ENCODE measurements at regions not wholly inside any gene's neighbourhood (a gene's known extent, or its start where the extent isn't known, plus 50 kb on each side); places are given as distances from the start of the nearest gene placed in this dataset.

DNA sequence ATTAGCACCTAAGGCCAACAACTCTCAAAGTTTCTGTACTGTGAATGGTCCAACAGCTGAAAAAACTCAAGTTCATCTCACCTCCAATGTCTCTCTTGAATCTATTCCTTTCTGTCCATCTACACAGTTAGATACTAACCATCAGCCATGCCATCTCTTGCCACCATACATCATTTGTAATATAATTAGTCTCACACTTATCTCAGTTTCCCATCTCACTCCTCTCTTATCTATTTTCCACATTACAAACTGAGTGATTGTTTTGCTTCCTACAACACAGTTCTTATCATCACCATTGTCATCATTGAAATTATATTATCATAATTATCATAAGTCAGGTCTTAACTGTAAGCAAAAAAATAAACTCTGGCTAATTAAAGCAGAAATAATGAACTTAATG is 393.9 kb downstream of the PRELID2 start:
- TF ChIP-seq, protein P1, sequence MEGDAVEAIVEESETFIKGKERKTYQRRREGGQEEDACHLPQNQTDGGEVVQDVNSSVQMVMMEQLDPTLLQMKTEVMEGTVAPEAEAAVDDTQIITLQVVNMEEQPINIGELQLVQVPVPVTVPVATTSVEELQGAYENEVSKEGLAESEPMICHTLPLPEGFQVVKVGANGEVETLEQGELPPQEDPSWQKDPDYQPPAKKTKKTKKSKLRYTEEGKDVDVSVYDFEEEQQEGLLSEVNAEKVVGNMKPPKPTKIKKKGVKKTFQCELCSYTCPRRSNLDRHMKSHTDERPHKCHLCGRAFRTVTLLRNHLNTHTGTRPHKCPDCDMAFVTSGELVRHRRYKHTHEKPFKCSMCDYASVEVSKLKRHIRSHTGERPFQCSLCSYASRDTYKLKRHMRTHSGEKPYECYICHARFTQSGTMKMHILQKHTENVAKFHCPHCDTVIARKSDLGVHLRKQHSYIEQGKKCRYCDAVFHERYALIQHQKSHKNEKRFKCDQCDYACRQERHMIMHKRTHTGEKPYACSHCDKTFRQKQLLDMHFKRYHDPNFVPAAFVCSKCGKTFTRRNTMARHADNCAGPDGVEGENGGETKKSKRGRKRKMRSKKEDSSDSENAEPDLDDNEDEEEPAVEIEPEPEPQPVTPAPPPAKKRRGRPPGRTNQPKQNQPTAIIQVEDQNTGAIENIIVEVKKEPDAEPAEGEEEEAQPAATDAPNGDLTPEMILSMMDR (IDR thresholded peaks at IDR 0.05; ENCODE audit: low read depth, low read length): no peak
- Histone ChIP-seq H3K4me3 (ENCODE audit: low read depth, low read length) (no peak overlapping the region), H3K27me3 (ENCODE audit: insufficient read depth, low read depth, severe bottlenecking) (no peaks in the 10 kb centered on the region), H3K27ac (no peak overlapping the region), H3K36me3 (no peaks in the 10 kb centered on the region), H3K9me3 (ENCODE audit: severe bottlenecking) (no peaks in the 10 kb centered on the region)
- no peak for DNase-seq

DNA sequence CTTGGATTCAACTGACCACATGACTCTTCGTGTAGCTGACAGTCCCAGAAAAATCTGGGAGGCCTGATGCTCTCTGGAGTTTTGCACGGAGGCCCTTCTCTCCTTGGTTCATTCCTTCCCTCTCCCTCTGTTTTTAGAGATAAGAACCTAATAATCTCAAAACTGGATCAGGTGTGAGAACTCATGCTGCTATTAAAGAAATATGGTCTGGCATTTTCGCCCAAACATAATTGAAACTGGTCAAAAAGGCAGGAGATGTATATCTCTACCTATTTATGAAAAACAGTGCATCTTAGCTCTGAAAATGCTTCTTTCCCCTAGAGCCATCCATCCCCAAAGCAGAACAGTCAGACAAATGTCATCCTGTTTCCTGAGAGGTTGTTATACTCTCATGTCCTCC is 397.5 kb downstream of the PRELID2 start:
- TF ChIP-seq, protein P1 (IDR thresholded peaks at IDR 0.05; ENCODE audit: low read depth, low read length): no peak
- no peaks in the 10 kb centered on the region for H3K36me3 ChIP-seq
- H3K9me3 ChIP-seq (ENCODE audit: severe bottlenecking): no peaks in the 10 kb centered on the region
- H3K4me3 ChIP-seq (ENCODE audit: low read depth, low read length): no peak overlapping the region
- DNase-seq: no peak
- no peaks in the 10 kb centered on the region for H3K27me3 ChIP-seq (ENCODE audit: insufficient read depth, low read depth, severe bottlenecking)
- H3K27ac ChIP-seq: no peak overlapping the region

DNA sequence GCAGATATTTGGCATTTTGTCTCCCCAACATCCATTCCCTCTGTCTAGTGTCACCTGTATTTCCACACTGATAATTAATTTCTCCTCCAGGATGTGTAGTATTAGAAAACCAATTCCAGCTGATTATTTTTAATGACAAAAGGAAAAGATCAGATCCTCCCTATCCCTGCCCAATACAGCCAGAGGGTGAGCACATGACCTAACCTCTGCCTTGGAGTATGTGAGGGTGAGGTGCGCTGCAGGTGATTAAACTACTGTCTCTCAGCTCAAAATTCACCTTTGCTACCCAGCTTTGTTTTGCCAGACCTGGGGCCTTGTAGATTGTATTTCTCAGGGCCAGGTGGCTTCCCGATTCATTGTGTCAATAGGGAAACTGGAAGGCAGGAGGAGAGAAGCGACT is 402.1 kb downstream of the PRELID2 start:
- Histone ChIP-seq H3K4me3 (ENCODE audit: low read depth, low read length) (no peak overlapping the region), H3K9me3 (ENCODE audit: severe bottlenecking) (no peaks in the 10 kb centered on the region), H3K27me3 (ENCODE audit: insufficient read depth, low read depth, severe bottlenecking) (no peaks in the 10 kb centered on the region), H3K36me3 (no peaks in the 10 kb centered on the region), H3K27ac (no peak overlapping the region)
- TF ChIP-seq, protein P1 (IDR thresholded peaks at IDR 0.05; ENCODE audit: low read depth, low read length): no peak
- no peak for DNase-seq

DNA sequence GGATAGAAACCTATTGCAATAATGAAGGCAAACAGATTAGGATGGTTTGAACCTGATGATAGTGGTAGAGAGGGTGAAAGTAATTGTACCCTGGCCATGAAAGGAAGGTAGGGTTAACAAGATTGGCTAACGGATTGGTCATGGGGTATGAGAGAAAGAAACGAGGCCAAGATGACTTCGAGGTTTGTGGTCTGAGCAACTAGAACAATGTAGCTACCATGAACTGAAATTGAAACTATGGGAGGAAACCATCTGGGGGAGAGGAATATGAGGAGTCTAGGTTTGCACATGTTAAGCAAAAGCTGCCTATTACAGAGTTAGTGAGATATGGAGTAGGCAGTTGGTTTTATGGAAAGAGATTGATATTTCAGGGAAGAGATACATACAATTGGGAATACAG is 406.0 kb downstream of the PRELID2 start:
- no peak overlapping the region for H3K4me3 ChIP-seq (ENCODE audit: low read depth, low read length)
- DNase-seq: no peak
- H3K27ac ChIP-seq: no peak overlapping the region
- H3K27me3 ChIP-seq (ENCODE audit: insufficient read depth, low read depth, severe bottlenecking): no peaks in the 10 kb centered on the region
- TF ChIP-seq, protein P1 (IDR thresholded peaks at IDR 0.05; ENCODE audit: low read depth, low read length): no peak
- H3K9me3 ChIP-seq (ENCODE audit: severe bottlenecking): no peaks in the 10 kb centered on the region
- no peaks in the 10 kb centered on the region for H3K36me3 ChIP-seq

DNA sequence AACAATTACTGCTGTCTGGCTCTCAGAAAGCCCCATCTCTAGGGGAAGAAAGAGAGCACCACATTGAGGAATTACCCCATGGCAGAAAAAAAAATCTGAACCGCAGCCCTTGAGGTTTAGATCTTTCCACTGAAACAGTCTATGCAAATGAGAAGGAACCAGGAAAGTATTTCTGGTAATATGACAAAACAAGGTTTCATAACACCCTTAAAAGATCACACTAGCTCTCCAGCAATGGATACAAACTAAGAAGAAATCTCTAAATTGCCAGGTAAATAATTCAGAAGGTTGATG is 427.1 kb downstream of the PRELID2 start:
- H3K36me3 ChIP-seq: no peaks in the 10 kb centered on the region
- TF ChIP-seq, protein P1 (IDR thresholded peaks at IDR 0.05; ENCODE audit: low read depth, low read length): no peak
- no peaks in the 10 kb centered on the region for H3K27me3 ChIP-seq (ENCODE audit: insufficient read depth, low read depth, severe bottlenecking)
- H3K9me3 ChIP-seq (ENCODE audit: severe bottlenecking): no peaks in the 10 kb centered on the region
- no peak overlapping the region for H3K27ac ChIP-seq
- no peak overlapping the region for H3K4me3 ChIP-seq (ENCODE audit: low read depth, low read length)
- no peak for DNase-seq

DNA sequence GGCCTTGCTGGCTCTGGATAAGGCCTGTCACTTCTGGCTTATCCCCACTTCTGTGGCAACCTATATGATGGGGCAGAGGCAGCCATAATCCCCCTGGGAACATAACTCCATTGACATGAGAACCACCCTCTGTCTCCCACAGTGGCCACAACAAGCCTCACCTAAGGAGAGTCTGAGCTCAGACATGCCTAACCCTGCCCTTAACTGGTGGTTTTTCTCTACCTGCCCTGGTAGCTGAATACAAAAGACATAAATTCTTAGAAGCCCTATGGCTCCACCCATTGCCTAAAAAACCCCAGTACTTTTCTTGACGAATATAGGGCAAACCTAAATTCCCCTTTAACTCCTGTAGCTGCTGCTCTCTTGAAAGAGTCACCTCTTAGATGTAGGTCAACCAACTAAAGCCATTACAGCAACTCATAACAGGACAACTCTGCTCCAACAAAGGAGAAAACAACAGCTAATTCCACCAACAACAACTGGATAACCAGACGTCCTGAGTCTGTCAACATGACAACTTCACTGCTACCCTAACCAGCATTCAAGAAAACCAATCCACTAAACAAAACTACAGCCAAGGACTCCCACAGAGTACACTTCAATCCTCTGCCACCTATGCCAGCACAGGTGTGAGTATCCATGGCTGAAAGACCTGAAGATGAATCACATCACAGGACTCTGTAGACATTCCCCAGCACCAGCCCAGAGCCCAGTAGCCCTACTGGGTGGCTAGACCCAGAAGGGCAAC is 427.7 kb downstream of the PRELID2 start:
- no peaks in the 10 kb centered on the region for H3K9me3 ChIP-seq (ENCODE audit: severe bottlenecking)
- TF ChIP-seq, protein P1 (IDR thresholded peaks at IDR 0.05; ENCODE audit: low read depth, low read length): no peak
- no peaks in the 10 kb centered on the region for H3K36me3 ChIP-seq
- no peak for DNase-seq
- H3K27me3 ChIP-seq (ENCODE audit: insufficient read depth, low read depth, severe bottlenecking): no peaks in the 10 kb centered on the region
- H3K27ac ChIP-seq: no peak overlapping the region
- no peak overlapping the region for H3K4me3 ChIP-seq (ENCODE audit: low read depth, low read length)
